ENCODE measurements at regions not wholly inside any gene's neighbourhood (a gene's known extent, or its start where the extent isn't known, plus 50 kb on each side); places are given as distances from the start of the nearest gene placed in this dataset.

GRCh38 chr16:52800432-52800831 is 252.3 kb downstream of the CHD9NB start:
- TF ChIP-seq, protein P1, sequence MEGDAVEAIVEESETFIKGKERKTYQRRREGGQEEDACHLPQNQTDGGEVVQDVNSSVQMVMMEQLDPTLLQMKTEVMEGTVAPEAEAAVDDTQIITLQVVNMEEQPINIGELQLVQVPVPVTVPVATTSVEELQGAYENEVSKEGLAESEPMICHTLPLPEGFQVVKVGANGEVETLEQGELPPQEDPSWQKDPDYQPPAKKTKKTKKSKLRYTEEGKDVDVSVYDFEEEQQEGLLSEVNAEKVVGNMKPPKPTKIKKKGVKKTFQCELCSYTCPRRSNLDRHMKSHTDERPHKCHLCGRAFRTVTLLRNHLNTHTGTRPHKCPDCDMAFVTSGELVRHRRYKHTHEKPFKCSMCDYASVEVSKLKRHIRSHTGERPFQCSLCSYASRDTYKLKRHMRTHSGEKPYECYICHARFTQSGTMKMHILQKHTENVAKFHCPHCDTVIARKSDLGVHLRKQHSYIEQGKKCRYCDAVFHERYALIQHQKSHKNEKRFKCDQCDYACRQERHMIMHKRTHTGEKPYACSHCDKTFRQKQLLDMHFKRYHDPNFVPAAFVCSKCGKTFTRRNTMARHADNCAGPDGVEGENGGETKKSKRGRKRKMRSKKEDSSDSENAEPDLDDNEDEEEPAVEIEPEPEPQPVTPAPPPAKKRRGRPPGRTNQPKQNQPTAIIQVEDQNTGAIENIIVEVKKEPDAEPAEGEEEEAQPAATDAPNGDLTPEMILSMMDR (IDR thresholded peaks at IDR 0.05; ENCODE audit: insufficient read depth, low read length, poor library complexity, severe bottlenecking): no peak
- TF ChIP-seq EZH2phosphoT487 (conservative IDR thresholded peaks at IDR 0.05; ENCODE audit: low read length): no peak

All from SU-DHL-6 (cell line).